GM21529 (cell line): ENCODE measurements at regions not wholly inside any gene's neighbourhood (a gene's known extent, or its start where the extent isn't known, plus 50 kb on each side); places are given as distances from the start of the nearest gene placed in this dataset.

Experiments
- ATAC-seq: cut with Tn5 transposase; IDR thresholded peaks from one replicate; pipeline ENCODE4 v1.9.1; 2021; ENCODE audit not compliant: unreplicated experiment

DNA sequence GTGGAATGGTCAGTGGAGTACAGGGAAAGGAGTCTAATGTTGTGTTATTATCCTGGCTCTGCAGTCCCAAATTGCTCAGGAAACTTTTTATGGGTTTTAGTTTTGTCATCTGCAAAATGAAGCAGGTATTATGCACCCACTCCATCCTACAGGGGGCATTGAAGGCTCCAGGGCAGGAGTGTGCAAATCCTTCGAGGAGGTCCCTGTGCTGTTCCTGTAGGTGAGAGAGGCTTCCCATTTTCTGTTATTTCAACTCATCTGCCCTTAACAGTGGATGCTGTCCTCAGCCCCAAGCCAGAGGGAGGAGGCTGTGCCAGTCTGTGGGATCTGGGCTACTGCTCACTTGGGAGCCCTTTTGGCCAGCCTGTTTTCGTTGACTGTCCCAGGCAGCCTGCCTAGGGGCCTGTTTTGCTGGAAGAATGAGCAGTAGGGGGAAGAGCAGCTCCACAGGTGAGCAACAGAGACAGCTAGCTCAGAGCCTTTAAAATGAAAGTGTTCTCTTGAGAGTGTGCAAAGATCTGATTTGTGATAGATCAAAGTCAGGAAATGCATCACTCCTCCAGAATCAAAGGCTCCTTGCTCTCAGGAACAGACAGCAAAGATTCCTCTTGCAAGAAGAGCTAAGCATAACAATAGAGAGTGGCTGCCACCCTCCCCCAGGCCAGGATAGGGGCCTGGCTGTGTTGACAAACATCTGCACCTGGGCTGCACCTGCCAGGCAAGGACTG, 317.6 kb upstream of the PROX1 start:
- ATAC-seq, result no peak

- ATAC-seq, result no peak
Observed at GRCh38 chr1:213670692-213671023, 317.1 kb upstream of the PROX1 start.

GRCh38 chr1:213675043-213675442, 312.7 kb upstream of the PROX1 start:
- ATAC-seq, result no peak

- no peak for ATAC-seq
Observed at GRCh38 chr1:213676736-213677135, 311.0 kb upstream of the PROX1 start.

DNA sequence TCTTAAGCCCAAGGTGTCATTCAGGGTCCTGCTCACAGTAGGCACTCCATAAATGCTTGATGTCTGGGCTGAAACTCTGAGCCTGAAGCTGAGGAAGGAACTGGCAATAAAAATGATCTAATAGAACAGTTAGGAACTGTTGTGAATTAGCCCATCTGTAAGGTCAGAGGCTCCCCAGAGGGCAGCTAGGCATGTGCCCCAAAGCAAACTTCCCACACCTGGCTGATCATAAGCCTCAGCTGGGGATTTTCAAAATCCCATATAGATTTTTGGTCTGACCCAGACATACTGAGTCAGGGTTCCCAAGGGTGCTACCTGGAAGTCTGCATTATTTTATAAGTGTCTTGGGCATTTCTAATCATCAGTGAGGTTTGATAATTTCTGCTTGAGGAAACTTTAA, 309.4 kb upstream of the PROX1 start:
- no peak for ATAC-seq

GRCh38 chr1:213678753-213679152, 309.0 kb upstream of the PROX1 start:
- no peak for ATAC-seq

DNA sequence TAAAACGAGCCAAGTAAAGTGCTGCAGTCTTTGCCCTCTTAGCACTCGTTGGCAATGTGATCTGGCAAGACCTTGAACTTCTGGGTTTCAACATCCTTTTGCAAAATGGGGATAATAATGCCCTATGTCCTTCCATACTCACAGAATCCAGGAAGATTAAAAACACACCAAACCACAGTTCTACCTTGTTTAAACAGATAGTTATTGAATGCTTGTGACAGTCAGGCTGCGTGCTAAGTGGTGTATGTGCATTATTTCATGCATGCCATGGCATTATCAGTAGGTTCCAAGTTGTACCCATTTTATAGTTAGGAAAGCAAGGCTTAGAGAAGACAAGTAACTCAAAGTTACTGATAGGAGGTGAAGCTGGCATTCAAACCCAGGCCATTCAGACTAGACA, 308.6 kb upstream of the PROX1 start:
- ATAC-seq, result no peak

GRCh38 chr1:213680677-213681325, 307.0 kb upstream of the PROX1 start:
- no peak for ATAC-seq

DNA sequence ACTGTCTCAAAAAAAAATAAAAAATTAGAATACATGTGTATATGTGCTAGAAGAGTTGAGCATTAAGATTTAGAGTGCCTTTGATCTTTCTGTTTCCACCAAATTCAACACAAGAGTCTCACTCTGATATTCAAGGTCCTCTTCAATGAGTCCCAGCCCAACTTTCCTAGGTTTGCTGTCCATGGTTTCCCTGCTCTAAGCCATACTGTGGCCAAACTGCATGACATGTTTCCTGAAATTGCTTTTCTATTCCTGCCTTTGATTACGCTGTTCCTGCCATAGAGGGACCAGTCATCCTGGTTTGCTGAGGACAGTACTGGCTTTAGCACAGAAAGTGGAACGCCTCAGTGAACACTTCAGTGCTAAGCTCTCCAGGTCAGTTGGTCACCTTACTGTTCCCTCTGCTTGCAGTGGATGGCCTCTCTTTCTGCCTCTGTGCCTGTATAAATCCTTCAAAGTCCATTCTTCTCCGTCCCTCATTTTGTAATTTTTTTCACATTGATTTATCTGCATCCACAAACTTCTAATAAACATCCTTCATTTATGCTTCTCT, 305.9 kb upstream of the PROX1 start:
- ATAC-seq, result no peak

DNA sequence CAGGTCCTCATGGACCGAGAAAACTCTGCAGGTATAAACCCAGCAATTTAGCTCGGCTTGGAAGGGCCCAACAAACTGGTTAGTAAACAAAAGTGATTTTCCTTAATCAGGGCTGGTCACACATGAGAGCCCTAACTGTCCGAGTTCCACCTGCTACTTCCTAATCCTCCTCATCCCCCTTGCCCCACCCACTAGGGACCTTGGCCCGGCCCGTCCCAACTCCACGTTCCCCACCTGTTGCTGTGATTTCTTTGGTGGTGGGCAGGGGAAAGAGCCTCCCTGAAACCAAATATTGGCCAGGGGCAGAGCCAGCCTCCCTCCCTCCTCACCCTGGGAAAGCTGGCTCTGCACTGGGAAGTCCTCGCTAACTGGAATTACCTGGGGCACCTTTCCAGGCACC, 304.2 kb upstream of the PROX1 start:
- no peak for ATAC-seq

DNA sequence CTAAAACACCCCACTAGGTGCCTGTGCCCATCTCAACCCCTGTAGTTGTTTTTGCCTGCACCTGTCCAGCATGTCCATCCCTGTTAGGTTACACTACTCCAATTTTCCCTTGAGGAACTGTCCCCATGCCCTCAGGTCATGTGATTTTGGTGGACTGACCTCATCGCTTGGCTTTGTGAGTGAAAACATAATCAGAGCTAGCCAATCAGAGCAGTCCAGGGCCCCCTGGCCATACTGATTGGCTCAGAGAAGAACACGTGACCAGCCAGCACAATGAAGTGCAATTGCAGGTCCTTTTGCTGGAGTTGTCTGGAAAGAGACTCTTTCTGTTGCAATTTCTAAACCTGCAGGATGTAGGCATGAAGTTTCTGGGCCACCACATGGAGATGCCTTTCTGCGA, 303.3 kb upstream of the PROX1 start:
- ATAC-seq, result no peak

- no peak for ATAC-seq
Observed at GRCh38 chr1:213685992-213686582, 301.7 kb upstream of the PROX1 start.

GRCh38 chr1:213686983-213687382, 300.8 kb upstream of the PROX1 start:
- no peak for ATAC-seq

DNA sequence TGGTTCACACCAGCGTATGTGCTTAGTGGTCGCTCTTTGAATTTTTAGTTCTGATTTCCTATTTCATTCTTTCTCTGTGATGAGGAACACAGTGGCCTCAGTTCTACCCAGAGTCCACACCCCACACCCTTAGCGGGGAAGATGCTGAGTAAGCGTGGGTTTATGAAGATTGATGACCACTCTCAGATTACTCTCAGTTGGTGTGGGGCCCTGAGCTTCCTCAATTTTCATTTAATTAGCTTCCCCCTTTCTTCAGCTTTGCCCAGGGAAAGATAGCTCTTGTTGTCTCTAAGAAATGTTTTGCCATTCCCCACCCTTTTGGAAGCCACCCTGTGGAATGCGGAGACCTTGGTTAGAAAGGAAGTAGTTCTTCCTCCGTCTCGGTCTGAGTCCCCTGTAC, 299.9 kb upstream of the PROX1 start:
- no peak for ATAC-seq

- no peak for ATAC-seq
Observed at GRCh38 chr1:213688655-213689054, 299.1 kb upstream of the PROX1 start.

GRCh38 chr1:213689260-213689659, 298.5 kb upstream of the PROX1 start:
- ATAC-seq, result no peak

- ATAC-seq, result no peak
Observed at GRCh38 chr1:213690341-213690917, 297.3 kb upstream of the PROX1 start.

GRCh38 chr1:213692321-213692720, 295.5 kb upstream of the PROX1 start:
- ATAC-seq, result no peak

GRCh38 chr1:213693864-213694263, 293.9 kb upstream of the PROX1 start:
- no peak for ATAC-seq

GRCh38 chr1:213697192-213697802, 290.5 kb upstream of the PROX1 start:
- no peak for ATAC-seq

DNA sequence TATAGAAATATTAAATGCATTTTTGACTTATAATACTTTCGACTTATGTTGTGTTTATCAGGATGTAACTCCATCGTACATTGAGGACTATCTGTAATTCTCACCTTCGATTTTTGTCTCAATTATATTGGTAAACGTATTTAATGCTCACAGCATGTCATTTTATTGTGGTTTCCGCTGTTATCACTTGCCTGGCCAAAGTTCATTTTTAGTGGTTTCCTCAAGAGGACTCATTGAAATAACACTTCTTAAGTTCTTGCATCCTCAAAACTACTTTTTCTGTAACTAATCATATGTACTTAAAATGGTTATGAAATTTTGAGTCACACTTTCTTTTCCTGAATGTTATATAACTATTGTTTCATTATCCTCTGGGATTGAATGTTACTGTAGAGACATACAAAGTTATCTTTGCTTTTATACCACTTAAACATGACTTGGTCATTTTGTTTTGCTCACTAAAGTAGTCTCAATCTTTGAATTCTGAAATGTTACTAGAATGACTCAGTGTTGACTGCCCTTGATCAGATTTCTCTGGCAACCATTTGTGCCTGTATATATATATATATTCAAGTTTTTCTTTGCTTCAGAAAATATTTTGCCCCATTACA, 289.6 kb upstream of the PROX1 start:
- no peak for ATAC-seq
